ENCODE measurements at regions not wholly inside any gene's neighbourhood (a gene's known extent, or its start where the extent isn't known, plus 50 kb on each side); places are given as distances from the start of the nearest gene placed in this dataset.

- DNase-seq (ENCODE audit: low read depth in 4 of 4, low spot score in 3 of 4) = no peak
Measured at GRCh38 chr2:153197402-153198386, 280.9 kb downstream of the RPRM start.

GRCh38 chr2:153196378-153197058 is 282.0 kb downstream of the RPRM start:
- no peak for DNase-seq (ENCODE audit: low read depth in 4 of 4, low spot score in 3 of 4)

- DNase-seq (ENCODE audit: low read depth in 4 of 4, low spot score in 3 of 4) = no peak
Measured at GRCh38 chr2:153195342-153195741, 283.2 kb downstream of the RPRM start.

GRCh38 chr2:153189091-153189888 is 289.3 kb downstream of the RPRM start:
- DNase-seq (ENCODE audit: low read depth in 4 of 4, low spot score in 3 of 4) = no peak

GRCh38 chr2:153179808-153180207 is 298.8 kb downstream of the RPRM start:
- no peak for DNase-seq (ENCODE audit: low read depth in 4 of 4, low spot score in 3 of 4)

GRCh38 chr2:153169609-153170008 is 309.0 kb downstream of the RPRM start:
- no peak for DNase-seq (ENCODE audit: low read depth in 4 of 4, low spot score in 3 of 4)

GRCh38 chr2:153165021-153165420 is 313.5 kb downstream of the RPRM start:
- no peak for DNase-seq (ENCODE audit: low read depth in 4 of 4, low spot score in 3 of 4)

- DNase-seq (ENCODE audit: low read depth in 4 of 4, low spot score in 3 of 4) = peak in 2 of 4 donors; percentile 4 to 10
Measured at GRCh38 chr2:153163055-153163454, 315.5 kb downstream of the RPRM start.

GRCh38 chr2:153156743-153157142 is 321.8 kb downstream of the RPRM start:
- no peak for DNase-seq (ENCODE audit: low read depth in 4 of 4, low spot score in 3 of 4)

GRCh38 chr2:153152036-153152435 is 326.5 kb downstream of the RPRM start:
- no peak for DNase-seq (ENCODE audit: low read depth in 4 of 4, low spot score in 3 of 4)

GRCh38 chr2:153145470-153145978 is 333.0 kb downstream of the RPRM start:
- no peak for DNase-seq (ENCODE audit: low read depth in 4 of 4, low spot score in 3 of 4)

GRCh38 chr2:153143540-153143939 is 335.0 kb downstream of the RPRM start:
- DNase-seq (ENCODE audit: low read depth in 4 of 4, low spot score in 3 of 4) = no peak

- DNase-seq (ENCODE audit: low read depth in 4 of 4, low spot score in 3 of 4) = no peak
Measured at GRCh38 chr2:153140498-153140897, 338.1 kb downstream of the RPRM start.

GRCh38 chr2:153138651-153139375 is 339.7 kb downstream of the RPRM start:
- DNase-seq (ENCODE audit: low read depth in 4 of 4, low spot score in 3 of 4) = no peak

- DNase-seq (ENCODE audit: low read depth in 4 of 4, low spot score in 3 of 4) = no peak
Measured at GRCh38 chr2:153136216-153136615, 342.3 kb downstream of the RPRM start.

GRCh38 chr2:153134725-153135124 is 343.8 kb downstream of the RPRM start:
- no peak for DNase-seq (ENCODE audit: low read depth in 4 of 4, low spot score in 3 of 4)

- no peak for DNase-seq (ENCODE audit: low read depth in 4 of 4, low spot score in 3 of 4)
Measured at GRCh38 chr2:153133716-153134115, 344.8 kb downstream of the RPRM start.

- DNase-seq (ENCODE audit: low read depth in 4 of 4, low spot score in 3 of 4) = no peak
Measured at GRCh38 chr2:153132418-153132817, 346.1 kb downstream of the RPRM start.

GRCh38 chr2:153115141-153115540 is 363.4 kb downstream of the RPRM start:
- no peak for DNase-seq (ENCODE audit: low read depth in 4 of 4, low spot score in 3 of 4)

- no peak for DNase-seq (ENCODE audit: low read depth in 4 of 4, low spot score in 3 of 4)
Measured at GRCh38 chr2:153110486-153110885, 368.1 kb downstream of the RPRM start.
